Common myeloid progenitor, CD34-positive (primary cell): ENCODE measurements at regions not wholly inside any gene's neighbourhood (a gene's known extent, or its start where the extent isn't known, plus 50 kb on each side); places are given as distances from the start of the nearest gene placed in this dataset.

ENCODE experiments used
- CTCF ChIA-PET: fragments of 350-600 bp; sonication (Branson Sonifier 250); formaldehyde crosslinking; loops from one replicate; lab custom pipeline; 2021; ENCODE audit warnings: antibody characterized with exemption; lab: Charles Lee
- POLR2A ChIA-PET: fragments of 350-600 bp; sonication (Branson Sonifier 250); formaldehyde crosslinking; loops from one replicate; lab custom pipeline; 2021; ENCODE audit warnings: antibody characterized with exemption; lab: Charles Lee
- DNase-seq, 3 donors: peaks; one replicate each; pipeline versions ENCODE4 v3.0.0 to v3.0.0-alpha.2; 2013
- H3K27ac ChIP-seq, 2 experiments: 1 replicate in 1 of 2; 2 replicates in 1 of 2; pipeline ENCODE4 v1.7.0; 2013; ENCODE audit warnings: inconsistent platforms in 2 of 2, low read length in 2 of 2, mild to moderate bottlenecking in 2 of 2, low read depth in 1 of 2, moderate library complexity in 1 of 2; ENCODE audit not compliant: severe bottlenecking in 2 of 2, insufficient read depth in 1 of 2, poor library complexity in 1 of 2
- H3K27me3 ChIP-seq, 5 experiments: replicated peaks in 2 of 5; 1 replicate in 3 of 5; 2 replicates in 2 of 5; pipeline versions ENCODE4 v1.6.1 to v1.7.0; 2013; ENCODE audit warnings: low read length in 4 of 5, mild to moderate bottlenecking in 2 of 5, moderate library complexity in 2 of 5, inconsistent platforms in 1 of 5; ENCODE audit not compliant: insufficient read depth in 5 of 5, control insufficient read depth in 4 of 5
- H3K36me3 ChIP-seq, 4 experiments: 1 replicate in 2 of 4; 2 replicates in 2 of 4; pipeline versions ENCODE4 v1.6.1 to v1.7.0; 2013; ENCODE audit warnings: low read length in 3 of 4, control low read depth in 1 of 4, mild to moderate bottlenecking in 1 of 4; ENCODE audit not compliant: control insufficient read depth in 4 of 4, insufficient read depth in 4 of 4
- H3K4me1 ChIP-seq, 4 experiments: 1 replicate in 3 of 4; 2 replicates in 1 of 4; pipeline versions ENCODE4 v1.6.1 to v1.7.1; 2013; ENCODE audit warnings: low read length in 3 of 4, mild to moderate bottlenecking in 3 of 4, control low read depth in 1 of 4, inconsistent platforms in 1 of 4, moderate library complexity in 1 of 4; ENCODE audit not compliant: control insufficient read depth in 4 of 4, insufficient read depth in 4 of 4; ENCODE audit errors: control extremely low read depth in 1 of 4
- H3K4me3 ChIP-seq, 7 experiments: 1 replicate in 4 of 7; 2 replicates in 3 of 7; pipeline versions ENCODE4 v1.5.1 to v1.7.0; 2013; ENCODE audit warnings: mild to moderate bottlenecking in 7 of 7, low read length in 6 of 7, moderate library complexity in 6 of 7, inconsistent platforms in 2 of 7, low read depth in 2 of 7, control low read depth in 1 of 7; ENCODE audit not compliant: insufficient read depth in 4 of 7, control insufficient read depth in 1 of 7; ENCODE audit errors: extremely low read depth in 1 of 7
- H3K9me3 ChIP-seq, 5 experiments: 1 replicate in 4 of 5; 2 replicates in 1 of 5; pipeline versions ENCODE4 v1.6.1 to v1.7.1; 2013; ENCODE audit warnings: low read length in 4 of 5, mild to moderate bottlenecking in 2 of 5, inconsistent platforms in 1 of 5, low read depth in 1 of 5, moderate library complexity in 1 of 5; ENCODE audit not compliant: control insufficient read depth in 4 of 5, insufficient read depth in 2 of 5; ENCODE audit errors: control extremely low read depth in 1 of 5
- WGBS: methylation state at CpG from one replicate; pipeline ENCODE4 v1.1.5; 2013; ENCODE audit not compliant: insufficient coverage; 5-methylcytosine and 5-hydroxymethylcytosine counted together

DNA sequence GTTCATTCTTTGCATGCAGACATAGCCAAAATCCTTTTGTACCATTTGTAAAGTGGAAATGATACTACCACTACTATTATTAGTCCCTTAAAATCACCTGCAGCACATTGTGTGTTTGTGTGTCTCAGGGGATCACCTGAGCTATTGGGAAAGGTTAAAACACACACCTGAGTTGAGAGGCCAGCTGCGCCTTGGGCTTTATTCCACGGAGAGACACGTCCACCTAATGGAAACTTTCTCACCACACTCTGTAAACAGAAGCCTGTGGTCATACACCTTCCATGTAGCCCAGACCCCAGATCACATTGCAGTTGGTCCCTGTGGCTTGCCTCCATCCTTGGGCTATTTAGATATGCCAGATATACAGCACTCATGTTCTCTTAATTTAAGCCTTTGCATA, 81.8 kb upstream of the SH3BP4 start:
- H3K4me1 ChIP-seq = no peaks in the 10 kb centered on the region
- DNase-seq = no peak
- WGBS = 100% methylated on average over 3 of the region's 3 CpGs
- ChIA-PET POLR2A (no interaction called here), CTCF (no interaction called here)
- H3K9me3 ChIP-seq = peaks cover 0 to 22% (median 7%) of the 10 kb centered on the region in 5 experiments
- no peak overlapping the region for H3K4me3 ChIP-seq
- no peaks in the 10 kb centered on the region for H3K27me3 ChIP-seq
- no peaks in the 10 kb centered on the region for H3K36me3 ChIP-seq
- H3K27ac ChIP-seq = no peak overlapping the region

DNA sequence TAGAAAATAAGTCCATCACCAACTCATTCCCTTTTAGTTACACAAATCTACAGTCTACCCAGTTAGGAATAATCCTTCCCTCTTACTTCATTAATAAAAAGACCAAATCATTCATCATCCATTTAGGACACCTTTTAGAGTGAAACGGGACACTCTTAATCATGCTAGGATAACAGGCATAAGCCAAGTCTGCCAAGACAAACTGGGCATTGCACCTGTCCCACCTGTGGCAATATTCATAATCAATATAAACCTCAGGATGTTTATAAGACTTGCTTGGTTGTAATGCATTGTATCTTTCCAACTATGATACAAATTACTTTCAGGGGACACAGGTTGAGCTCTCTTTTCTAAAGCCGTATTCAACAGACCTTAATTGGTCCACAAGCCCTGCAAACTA, 82.7 kb upstream of the SH3BP4 start:
- no peaks in the 10 kb centered on the region for H3K4me1 ChIP-seq
- WGBS = 100% methylated on average over 1 of the region's 2 CpGs
- H3K9me3 ChIP-seq = peaks cover 0 to 22% (median 7%) of the 10 kb centered on the region in 5 experiments
- no peak overlapping the region for H3K27ac ChIP-seq
- no peaks in the 10 kb centered on the region for H3K36me3 ChIP-seq
- no peak overlapping the region for H3K4me3 ChIP-seq
- DNase-seq = no peak
- no peaks in the 10 kb centered on the region for H3K27me3 ChIP-seq
- ChIA-PET CTCF (no interaction called here), POLR2A (no interaction called here)

DNA sequence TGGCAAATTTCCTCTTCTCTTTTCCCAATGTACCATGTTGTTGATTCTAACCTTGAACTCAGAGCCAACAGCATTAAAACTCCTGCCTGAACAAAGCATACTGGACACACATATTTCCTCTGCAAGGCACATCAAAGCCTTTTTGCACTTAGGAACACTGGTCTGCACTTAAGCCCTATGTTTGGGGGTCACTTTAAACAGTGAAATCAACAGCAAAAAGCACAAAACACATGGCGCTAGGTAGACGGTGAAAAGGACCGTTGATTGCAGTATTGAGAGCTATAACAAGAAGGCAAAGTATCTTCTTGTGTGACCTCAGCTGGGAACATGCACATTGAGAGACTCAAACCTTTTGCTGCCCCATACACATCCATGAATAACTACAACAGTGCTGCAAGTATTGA, 83.9 kb upstream of the SH3BP4 start:
- no peaks in the 10 kb centered on the region for H3K36me3 ChIP-seq
- POLR2A ChIA-PET = no interaction called here
- 83% methylated on average over 3 of the region's 3 CpGs for WGBS
- no peaks in the 10 kb centered on the region for H3K4me1 ChIP-seq
- H3K27me3 ChIP-seq = no peaks in the 10 kb centered on the region
- CTCF ChIA-PET = no interaction called here
- DNase-seq = no peak
- H3K9me3 ChIP-seq = peaks cover 0 to 22% (median 7%) of the 10 kb centered on the region in 5 experiments
- H3K4me3 ChIP-seq = no peak overlapping the region
- no peak overlapping the region for H3K27ac ChIP-seq

DNA sequence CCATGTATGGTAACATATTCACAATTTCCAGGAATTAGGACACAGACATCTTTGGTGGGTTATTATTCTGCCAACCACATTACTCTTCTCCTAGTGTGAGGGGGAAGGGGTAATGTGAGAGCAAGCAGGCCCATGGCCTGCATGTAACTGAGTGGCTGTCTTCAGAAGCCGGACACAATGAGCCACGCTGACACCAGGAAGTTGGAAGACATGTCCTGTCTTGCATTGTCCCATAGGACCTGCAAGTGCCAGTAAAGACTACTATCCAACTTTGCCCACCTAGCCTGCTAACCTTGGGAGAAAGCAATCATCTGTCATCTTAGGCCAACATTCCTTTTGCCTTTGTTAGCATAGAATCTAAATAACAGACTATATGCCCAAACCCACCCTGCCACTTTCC, 86.2 kb upstream of the SH3BP4 start:
- H3K27ac ChIP-seq = no peak overlapping the region
- ChIA-PET POLR2A (no interaction called here), CTCF (no interaction called here)
- H3K4me3 ChIP-seq = no peak overlapping the region
- H3K27me3 ChIP-seq = no peaks in the 10 kb centered on the region
- 100% methylated on average over 2 of the region's 2 CpGs for WGBS
- H3K4me1 ChIP-seq = no peaks in the 10 kb centered on the region
- no peaks in the 10 kb centered on the region for H3K36me3 ChIP-seq
- peaks cover 0 to 22% (median 7%) of the 10 kb centered on the region in 5 experiments for H3K9me3 ChIP-seq
- DNase-seq = no peak

DNA sequence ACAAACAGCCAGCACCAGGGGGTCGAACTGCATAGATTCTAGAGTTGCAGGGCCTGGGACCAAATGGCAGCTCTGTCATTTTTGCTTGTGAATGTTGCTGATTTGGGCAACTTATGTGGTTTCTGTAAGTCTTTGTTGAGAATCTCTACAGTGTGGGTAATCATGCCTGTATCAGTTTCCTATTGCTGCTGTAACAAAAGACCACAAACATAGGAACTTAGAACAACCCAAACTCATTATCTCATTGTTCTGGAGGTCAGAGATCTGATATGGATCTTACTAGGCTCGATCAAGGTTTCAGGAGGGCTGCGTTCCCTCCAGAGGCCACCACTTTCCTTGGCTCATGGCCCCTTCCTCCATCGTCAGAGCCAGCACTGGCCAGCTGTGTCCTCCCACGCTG, 86.8 kb upstream of the SH3BP4 start:
- CTCF ChIA-PET = no interaction called here
- H3K9me3 ChIP-seq = peaks cover 0 to 22% (median 7%) of the 10 kb centered on the region in 5 experiments
- H3K36me3 ChIP-seq = no peaks in the 10 kb centered on the region
- no peaks in the 10 kb centered on the region for H3K27me3 ChIP-seq
- DNase-seq = no peak
- 98% methylated on average over 5 of the region's 5 CpGs for WGBS
- no peak overlapping the region for H3K27ac ChIP-seq
- H3K4me1 ChIP-seq = no peaks in the 10 kb centered on the region
- no peak overlapping the region for H3K4me3 ChIP-seq
- POLR2A ChIA-PET = no interaction called here

DNA sequence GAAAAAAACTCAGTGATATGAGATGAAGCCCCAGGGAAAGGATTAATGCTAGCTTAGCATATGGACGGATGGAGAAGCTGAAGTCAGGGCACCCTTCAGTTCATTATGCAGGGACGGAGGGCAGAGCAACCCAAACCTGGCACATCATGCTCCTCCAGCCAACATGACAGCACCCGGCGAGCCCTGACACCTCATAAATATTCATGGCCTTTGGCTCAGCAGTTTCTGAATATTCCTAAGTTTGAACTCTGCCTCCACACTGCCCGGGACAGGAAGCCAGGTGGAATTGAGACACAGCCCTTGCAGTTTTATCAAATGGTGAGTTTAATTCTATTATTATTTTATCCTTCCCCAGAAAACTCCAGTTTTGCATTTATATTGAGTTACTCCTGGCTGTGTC, 87.3 kb upstream of the SH3BP4 start:
- Histone ChIP-seq H3K4me1 (no peaks in the 10 kb centered on the region), H3K4me3 (no peak overlapping the region), H3K27me3 (peaks cover 0 to 2% (median 0%) of the 10 kb centered on the region in 5 experiments), H3K9me3 (peaks cover 0 to 22% (median 7%) of the 10 kb centered on the region in 5 experiments), H3K36me3 (no peaks in the 10 kb centered on the region), H3K27ac (no peak overlapping the region)
- 100% methylated on average over 4 of the region's 5 CpGs for WGBS
- DNase-seq = no peak
- ChIA-PET POLR2A (no interaction called here), CTCF (interaction anchor here (0.8 kb wide), 1 partner anchor 15 kb away, joined by 3 read pairs; no protein-coding TSS in a partner anchor)

DNA sequence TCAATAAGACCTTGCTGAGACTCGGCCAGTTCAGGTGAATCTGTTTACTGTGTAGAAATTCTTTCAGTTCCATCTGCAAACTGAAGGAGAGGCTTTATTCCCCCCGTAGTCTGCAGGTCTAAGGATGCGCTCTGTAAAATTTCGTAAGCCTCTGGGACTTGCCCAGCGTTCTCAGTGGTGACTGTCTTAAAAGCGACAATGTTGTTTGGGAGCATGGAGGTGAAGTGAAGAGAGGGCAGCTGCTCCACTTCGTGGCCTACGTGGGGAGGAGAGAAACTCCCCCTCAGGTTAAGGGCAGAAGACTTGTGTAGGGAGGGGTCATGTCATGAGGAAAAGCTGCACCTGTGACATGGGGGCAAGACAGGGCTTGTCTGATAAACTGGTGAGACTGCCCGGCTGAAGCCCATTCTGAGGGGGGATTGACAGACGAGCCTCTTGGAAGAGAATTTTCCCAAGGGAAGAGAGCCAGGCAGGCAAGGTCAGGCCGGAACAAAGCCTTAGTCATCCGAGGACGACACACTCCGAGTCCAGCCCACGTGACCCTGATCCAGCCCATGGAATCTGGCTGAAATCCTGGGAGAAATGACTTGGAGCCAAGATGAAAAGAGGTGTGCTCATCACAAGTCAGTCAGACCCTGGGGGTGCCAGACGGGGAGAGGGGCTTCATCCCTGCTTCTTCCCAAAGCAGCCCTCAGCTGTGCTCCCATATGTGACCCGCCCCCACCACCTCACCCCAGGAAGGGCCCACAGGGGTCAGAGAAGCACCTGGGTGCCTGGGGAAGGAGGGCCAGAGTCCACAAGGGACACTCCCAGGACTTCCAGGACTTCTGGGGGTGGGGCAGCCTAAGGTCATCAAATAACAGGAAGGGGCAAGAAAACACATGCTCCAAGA, 88.5 kb upstream of the SH3BP4 start:
- Histone ChIP-seq H3K27ac (no peak overlapping the region), H3K4me1 (no peaks in the 10 kb centered on the region), H3K36me3 (no peaks in the 10 kb centered on the region), H3K4me3 (no peak overlapping the region), H3K27me3 (peaks cover 0 to 2% (median 0%) of the 10 kb centered on the region in 5 experiments), H3K9me3 (peaks cover 0 to 22% (median 7%) of the 10 kb centered on the region in 5 experiments)
- DNase-seq = no peak
- WGBS = 96% methylated on average over 15 of the region's 17 CpGs
- ChIA-PET POLR2A (no interaction called here), CTCF (interaction anchor here (0.8 kb wide), 1 partner anchor 16 kb away, joined by 3 read pairs; no protein-coding TSS in a partner anchor)
